HEK293T (cell line): ENCODE measurements at regions not wholly inside any gene's neighbourhood (a gene's known extent, or its start where the extent isn't known, plus 50 kb on each side); places are given as distances from the start of the nearest gene placed in this dataset.

ENCODE experiments used
- CTCF ChIA-PET: fragments of 350-600 bp; formaldehyde crosslinking; extraction: SDS; loops from one replicate; lab custom pipeline; 2021; ENCODE audit warnings: antibody characterized with exemption, inconsistent platforms; lab: Yijun Ruan, JAX
- POLR2A ChIA-PET: fragments of 350-600 bp; formaldehyde crosslinking; extraction: SDS; loops from one replicate; lab custom pipeline; 2020; ENCODE audit warnings: antibody characterized with exemption, inconsistent platforms; lab: Yijun Ruan, JAX
- DNase-seq: peaks from one replicate; pipeline ENCODE4 v3.0.0; 2012; ENCODE audit warnings: mixed read lengths; ENCODE audit errors: extremely low spot score
- ARNT ChIP-seq: fragments of 450-650 bp; IDR thresholded peaks from 2 replicates; pipeline ENCODE4 v1.6.1; 2017; ENCODE audit warnings: mild to moderate bottlenecking
- BHLHE40 ChIP-seq: fragments of 450-650 bp; IDR thresholded peaks from 2 replicates; pipeline ENCODE4 v1.6.1; 2016; ENCODE audit warnings: mild to moderate bottlenecking, moderate library complexity, borderline replicate concordance
- CTBP1 ChIP-seq: fragments of 450-650 bp; IDR thresholded peaks from 2 replicates; pipeline ENCODE4 v1.6.1; 2016; ENCODE audit warnings: borderline replicate concordance
- ELF4 ChIP-seq: fragments of 450-650 bp; IDR thresholded peaks from 2 replicates; pipeline ENCODE4 v1.6.1; 2017; ENCODE audit warnings: antibody characterized with exemption
- FOXA1 ChIP-seq: fragments of 450-650 bp; IDR thresholded peaks from 2 replicates; pipeline ENCODE4 v1.6.1; 2016; ENCODE audit warnings: mild to moderate bottlenecking
- FOXK2 ChIP-seq: fragments of 450-650 bp; IDR thresholded peaks from 2 replicates; pipeline ENCODE4 v1.6.1; 2016; ENCODE audit warnings: mild to moderate bottlenecking
- FOXM1 ChIP-seq: fragments of 450-650 bp; IDR thresholded peaks from 2 replicates; pipeline ENCODE4 v1.6.1; 2017; ENCODE audit warnings: mild to moderate bottlenecking, borderline replicate concordance
- HDGF ChIP-seq: fragments of 450-650 bp; IDR thresholded peaks from 2 replicates; pipeline ENCODE4 v1.6.1; 2017; ENCODE audit warnings: antibody characterized with exemption, borderline replicate concordance
- L3MBTL2 ChIP-seq: fragments of 450-650 bp; conservative IDR thresholded peaks from 2 replicates; pipeline ENCODE4 v1.6.1; 2016; ENCODE audit warnings: mild to moderate bottlenecking
- LEF1 ChIP-seq: fragments of 450-650 bp; IDR thresholded peaks from 2 replicates; pipeline ENCODE4 v1.6.1; 2017; ENCODE audit warnings: mild to moderate bottlenecking, borderline replicate concordance
- NFRKB ChIP-seq: fragments of 450-650 bp; IDR thresholded peaks from 2 replicates; pipeline ENCODE4 v1.6.1; 2016; ENCODE audit warnings: mild to moderate bottlenecking, moderate library complexity
- SP1 ChIP-seq: fragments of 450-650 bp; IDR thresholded peaks from 2 replicates; pipeline ENCODE4 v1.6.1; 2017
- SUZ12 ChIP-seq: fragments of 450-650 bp; IDR thresholded peaks from 2 replicates; pipeline ENCODE4 v1.6.1; 2016; ENCODE audit warnings: mild to moderate bottlenecking
- TARDBP ChIP-seq: fragments of 450-650 bp; IDR thresholded peaks from 2 replicates; pipeline ENCODE4 v1.6.1; 2016
- ZNF384 ChIP-seq: fragments of 450-650 bp; IDR thresholded peaks from 2 replicates; pipeline ENCODE4 v1.6.1; 2016
- TF ChIP-seq, protein P1 (sequence below): fragments of 450-650 bp; IDR thresholded peaks from 2 replicates; pipeline ENCODE4 v1.6.1; 2016

DNA sequence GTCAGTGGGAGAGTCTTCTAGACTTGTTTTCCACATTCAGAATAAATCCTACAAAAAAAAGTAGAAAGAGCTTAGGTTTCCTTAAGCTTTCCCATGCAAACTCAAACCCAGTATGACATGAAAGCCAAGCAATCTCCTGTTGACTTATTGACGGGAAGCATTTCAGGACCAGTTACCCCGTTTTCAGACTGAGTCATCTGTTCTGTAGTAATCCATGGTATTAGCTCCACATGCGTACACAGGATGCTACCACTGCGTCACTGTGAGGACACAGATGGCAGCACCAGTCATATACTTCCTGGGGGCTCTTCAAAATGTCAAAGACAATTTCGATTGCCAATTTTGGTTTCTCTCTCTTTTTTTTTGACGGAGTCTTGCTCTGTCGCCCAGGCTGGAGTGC, 224.9 kb upstream of the MAD2L1 start:
- CTCF ChIA-PET, result no interaction called here
- POLR2A ChIA-PET, result no interaction called here
- TF ChIP-seq L3MBTL2 (no peak), CTBP1 (no peak), SUZ12 (no peak), BHLHE40 (no peak), TARDBP (no peak), NFRKB (no peak), ZNF384 (no peak), LEF1 (no peak)
- TF ChIP-seq, protein P1, sequence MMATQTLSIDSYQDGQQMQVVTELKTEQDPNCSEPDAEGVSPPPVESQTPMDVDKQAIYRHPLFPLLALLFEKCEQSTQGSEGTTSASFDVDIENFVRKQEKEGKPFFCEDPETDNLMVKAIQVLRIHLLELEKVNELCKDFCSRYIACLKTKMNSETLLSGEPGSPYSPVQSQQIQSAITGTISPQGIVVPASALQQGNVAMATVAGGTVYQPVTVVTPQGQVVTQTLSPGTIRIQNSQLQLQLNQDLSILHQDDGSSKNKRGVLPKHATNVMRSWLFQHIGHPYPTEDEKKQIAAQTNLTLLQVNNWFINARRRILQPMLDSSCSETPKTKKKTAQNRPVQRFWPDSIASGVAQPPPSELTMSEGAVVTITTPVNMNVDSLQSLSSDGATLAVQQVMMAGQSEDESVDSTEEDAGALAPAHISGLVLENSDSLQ, result no peak

DNA sequence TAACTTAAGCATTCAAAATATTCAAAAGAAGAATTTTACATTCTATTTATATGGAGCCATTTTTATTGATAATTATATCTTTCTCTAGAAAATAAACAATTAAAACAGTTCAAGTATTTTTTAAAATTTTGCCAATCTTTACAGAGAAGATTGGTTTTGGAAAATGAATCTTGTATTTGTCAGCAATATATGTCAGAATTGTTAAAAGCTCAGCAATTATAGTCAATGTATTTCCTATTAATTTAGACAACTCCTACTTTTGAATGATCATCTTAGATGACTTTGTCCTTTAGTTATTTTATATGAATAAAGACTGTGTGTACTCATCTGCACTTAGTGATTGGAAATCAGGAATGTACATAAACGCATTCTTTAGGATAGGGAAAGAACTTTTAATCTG, 223.9 kb upstream of the MAD2L1 start:
- ChIA-PET CTCF (no interaction called here), POLR2A (no interaction called here)

More for the DNA sequence above, 224.9 kb upstream of the MAD2L1 start:
- no peak for DNase-seq

DNA sequence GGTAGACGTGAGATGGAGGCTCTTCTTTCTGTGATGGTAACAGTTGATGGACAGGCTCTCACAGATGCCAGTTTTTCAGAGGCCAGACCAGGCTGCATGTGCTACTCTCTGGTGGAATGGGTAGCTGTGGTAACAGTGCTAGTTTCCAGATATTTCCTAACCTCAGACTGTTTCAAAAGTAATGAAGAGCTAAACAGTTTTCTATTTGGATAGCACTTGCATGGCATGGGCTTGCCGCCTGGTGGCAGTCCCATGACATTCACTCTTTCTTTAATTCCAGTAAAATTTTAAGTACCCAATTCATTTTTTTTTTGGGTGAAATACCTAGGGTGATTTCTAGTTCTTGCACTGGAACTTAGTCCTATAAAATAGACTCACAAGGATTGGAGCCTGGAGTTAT, 220.2 kb upstream of the MAD2L1 start:
- CTCF ChIA-PET, result no interaction called here
- POLR2A ChIA-PET, result no interaction called here
- peak; percentile 6 for DNase-seq
- no peak for TF ChIP-seq SUZ12
- no peak for TF ChIP-seq BHLHE40
- TF ChIP-seq, protein P1, result no peak
- no peak for TF ChIP-seq ZNF384
- no peak for TF ChIP-seq ARNT
- no peak for TF ChIP-seq FOXM1
- no peak for TF ChIP-seq FOXA1
- no peak for TF ChIP-seq CTBP1
- TF ChIP-seq SP1, result no peak
- TF ChIP-seq NFRKB, result no peak
- TF ChIP-seq TARDBP, result no peak
- no peak for TF ChIP-seq LEF1
- TF ChIP-seq HDGF, result no peak

More for the DNA sequence above, 223.9 kb upstream of the MAD2L1 start:
- TF ChIP-seq FOXK2 (no peak), CTBP1 (no peak), ZNF384 (no peak), FOXM1 (no peak), LEF1 (no peak), BHLHE40 (no peak), FOXA1 (no peak), HDGF (no peak), ARNT (no peak), SP1 (no peak), SUZ12 (no peak), ELF4 (no peak), TARDBP (no peak), L3MBTL2 (no peak), NFRKB (no peak)
- no peak for DNase-seq

DNA sequence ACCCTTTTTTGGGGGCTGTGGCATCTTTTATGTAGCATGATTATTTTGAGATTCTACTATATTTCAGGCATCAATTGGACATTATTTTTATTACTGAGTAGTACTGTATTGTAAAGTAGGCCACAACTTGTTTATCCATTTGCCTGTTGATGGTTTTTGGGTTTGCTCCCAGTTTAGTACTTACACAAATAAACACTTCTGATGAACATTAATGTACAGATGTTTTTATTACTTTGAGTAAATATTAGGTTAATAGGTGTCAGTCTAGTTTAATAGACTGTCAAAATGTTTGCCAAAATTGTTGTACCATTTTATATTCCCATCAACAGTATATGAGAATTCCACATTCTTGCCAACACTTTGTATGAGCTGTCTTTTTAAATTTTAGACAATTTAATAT, 214.9 kb upstream of the MAD2L1 start:
- CTCF ChIA-PET, result no interaction called here
- POLR2A ChIA-PET, result no interaction called here
- no peak for DNase-seq
- TF ChIP-seq SP1, result no peak
- TF ChIP-seq SUZ12, result no peak
- TF ChIP-seq, protein P1, result no peak
- TF ChIP-seq BHLHE40, result no peak
- no peak for TF ChIP-seq L3MBTL2
- TF ChIP-seq CTBP1, result no peak
- TF ChIP-seq TARDBP, result no peak

DNA sequence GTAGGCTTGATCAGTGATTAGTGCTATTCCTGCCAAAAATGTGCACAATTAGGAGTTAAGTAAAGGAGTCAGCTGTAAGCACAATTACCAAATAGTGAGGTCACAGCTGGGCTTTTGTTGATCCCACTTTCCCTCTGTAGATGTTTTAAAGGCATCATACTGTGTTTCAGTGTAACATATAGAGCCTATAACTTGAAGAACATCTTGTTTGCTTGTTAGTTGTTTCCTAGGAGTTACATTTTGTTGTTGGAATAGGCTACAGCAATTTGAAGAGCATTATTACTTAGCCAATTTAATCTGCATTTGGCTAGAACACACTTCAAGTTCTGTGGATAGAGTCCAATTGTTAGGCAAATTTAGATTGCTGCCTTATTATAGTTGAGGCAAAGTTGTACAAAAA, 210.7 kb upstream of the MAD2L1 start:
- no peak for TF ChIP-seq SP1
- no peak for TF ChIP-seq SUZ12
- TF ChIP-seq NFRKB, result no peak
- TF ChIP-seq LEF1, result no peak
- TF ChIP-seq ZNF384, result no peak
- no peak for TF ChIP-seq L3MBTL2
- TF ChIP-seq, protein P1, result no peak
- TF ChIP-seq FOXA1, result no peak
- ChIA-PET CTCF (no interaction called here), POLR2A (no interaction called here)
- DNase-seq, result no peak

DNA sequence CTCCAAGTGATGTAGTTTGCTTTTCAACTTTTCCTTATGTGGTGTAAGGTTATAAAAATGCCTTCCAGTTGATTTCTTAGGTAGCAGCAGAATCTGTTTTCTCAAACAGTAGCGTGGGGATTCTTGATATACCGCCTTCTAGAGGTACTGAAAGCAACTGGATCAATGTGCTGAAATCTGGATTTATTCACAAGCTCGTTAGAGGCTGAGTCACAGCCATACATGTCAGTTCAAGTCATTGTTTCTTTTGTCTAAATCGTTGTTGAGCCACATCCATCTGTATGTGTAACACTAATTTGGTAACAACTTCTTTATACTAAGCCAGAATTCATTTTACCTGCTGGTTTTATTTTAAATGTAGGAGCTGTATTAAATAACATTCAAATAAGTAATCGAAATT, 200.0 kb upstream of the MAD2L1 start:
- POLR2A ChIA-PET, result no interaction called here
- no peak for DNase-seq
- TF ChIP-seq ARNT, result no peak
- no peak for TF ChIP-seq FOXK2
- no peak for TF ChIP-seq FOXA1
- TF ChIP-seq LEF1, result no peak
- no peak for TF ChIP-seq HDGF
- no peak for TF ChIP-seq NFRKB
- no peak for TF ChIP-seq BHLHE40
- no peak for TF ChIP-seq L3MBTL2
- CTCF ChIA-PET, result no interaction called here

DNA sequence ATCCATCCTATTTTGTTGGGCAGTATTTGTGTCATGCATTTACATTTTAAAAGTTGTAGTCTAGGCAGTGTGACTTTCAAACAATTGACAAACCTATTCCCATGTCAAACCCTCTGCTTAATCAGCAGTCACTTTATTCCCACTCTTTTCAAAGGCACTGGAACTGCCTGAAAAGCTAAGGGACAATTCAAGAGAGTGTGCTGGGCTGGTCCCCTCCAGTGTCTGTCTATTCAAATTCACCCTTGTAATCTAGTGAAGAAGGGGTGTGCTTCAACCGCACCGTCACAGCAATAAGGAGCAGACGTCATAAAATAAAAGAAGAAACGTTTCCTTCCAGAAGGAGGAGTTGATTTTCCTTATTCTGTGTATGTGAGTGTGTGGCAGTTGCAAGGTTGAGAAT, 197.0 kb upstream of the MAD2L1 start:
- TF ChIP-seq NFRKB (no peak), LEF1 (no peak), SP1 (no peak), ZNF384 (no peak), ARNT (no peak)
- no peak for DNase-seq
- ChIA-PET POLR2A (no interaction called here), CTCF (no interaction called here)
